Thoracic aorta (tissue), 2 donors: ENCODE measurements at regions not wholly inside any gene's neighbourhood (a gene's known extent, or its start where the extent isn't known, plus 50 kb on each side); places are given as distances from the start of the nearest gene placed in this dataset.

ENCODE experiments used
- ATAC-seq: fragments of 150-250 bp; one replicate; pipeline ENCODE4 v1.8.0; 2017; ENCODE audit warnings: low read depth; ENCODE audit not compliant: insufficient number of reproducible peaks, low FRiP score
- DNase-seq: peaks from one replicate; pipeline ENCODE4 v3.0.0-alpha.2; 2020; ENCODE audit warnings: low spot score
- H3K27ac ChIP-seq, 2 donors: fragments of 200-600 bp; sonication (generic); 1 replicate in 1 of 2; 2 replicates in 1 of 2; pipeline ENCODE4 v1.5.1; 2016; ENCODE audit warnings: mild to moderate bottlenecking in 2 of 2, moderate library complexity in 2 of 2
- H3K27me3 ChIP-seq: fragments of 200-600 bp; sonication (generic); replicated peaks from 2 replicates; pipeline ENCODE4 v1.6.0; 2016; ENCODE audit warnings: mild to moderate bottlenecking; ENCODE audit not compliant: insufficient read depth
- H3K36me3 ChIP-seq: fragments of 200-600 bp; sonication (generic); one replicate; pipeline ENCODE4 v1.5.1; 2016
- H3K4me1 ChIP-seq, 2 donors: fragments of 200-600 bp; sonication (generic); 1 replicate in 1 of 2; 2 replicates in 1 of 2; pipeline versions ENCODE4 v1.5.1 to v1.6.0; 2016; ENCODE audit warnings: low read depth in 2 of 2, mild to moderate bottlenecking in 1 of 2; ENCODE audit not compliant: control insufficient read depth in 1 of 2
- H3K4me3 ChIP-seq: fragments of 200-600 bp; sonication (generic); 2 replicates; pipeline ENCODE4 v1.5.1; 2016; ENCODE audit warnings: mild to moderate bottlenecking
- H3K9me3 ChIP-seq: fragments of 200-600 bp; sonication (generic); 2 replicates; pipeline ENCODE4 v1.5.1; 2016
- CTCF ChIP-seq: fragments of 200-600 bp; sonication (generic); IDR thresholded peaks from one replicate; pipeline ENCODE4 v1.5.1; 2019; ENCODE audit warnings: antibody characterized with exemption

DNA sequence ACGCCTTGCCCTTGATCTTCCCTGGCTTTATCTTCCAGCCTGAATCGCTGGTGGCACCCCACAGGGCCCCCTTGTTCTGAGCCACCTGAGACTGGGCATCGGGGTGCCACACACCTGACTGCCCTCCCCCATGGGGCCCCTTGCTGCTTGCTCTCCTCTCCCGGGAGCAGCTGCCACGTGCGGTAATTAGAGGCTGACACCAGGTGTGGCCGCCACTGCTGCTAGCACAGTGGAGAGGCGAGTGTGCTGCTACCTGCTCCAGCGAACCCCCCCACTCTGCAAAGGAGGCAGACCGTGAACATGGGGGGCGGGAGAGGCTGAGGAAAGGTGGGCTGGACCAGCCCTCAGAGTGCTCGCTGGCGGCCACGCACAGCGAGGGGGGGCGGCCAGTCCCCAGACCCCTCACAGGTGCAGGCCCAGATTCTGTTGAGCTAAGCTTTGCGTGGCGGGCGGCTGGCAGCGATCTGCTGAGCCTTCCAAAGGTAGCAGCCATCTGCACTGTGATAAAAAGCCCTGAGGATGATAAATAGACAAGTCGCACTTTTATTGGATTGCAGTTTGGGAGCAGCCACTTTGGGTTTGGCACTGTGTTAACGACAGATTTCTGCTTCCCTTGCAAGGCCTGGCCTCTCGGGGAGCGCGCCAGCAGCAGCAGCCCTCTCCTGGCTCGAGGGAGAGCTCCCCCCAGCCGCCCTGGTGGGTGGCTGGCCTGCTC lies 167.9 kb upstream of the GSE1 start:
- no peak for DNase-seq

DNA sequence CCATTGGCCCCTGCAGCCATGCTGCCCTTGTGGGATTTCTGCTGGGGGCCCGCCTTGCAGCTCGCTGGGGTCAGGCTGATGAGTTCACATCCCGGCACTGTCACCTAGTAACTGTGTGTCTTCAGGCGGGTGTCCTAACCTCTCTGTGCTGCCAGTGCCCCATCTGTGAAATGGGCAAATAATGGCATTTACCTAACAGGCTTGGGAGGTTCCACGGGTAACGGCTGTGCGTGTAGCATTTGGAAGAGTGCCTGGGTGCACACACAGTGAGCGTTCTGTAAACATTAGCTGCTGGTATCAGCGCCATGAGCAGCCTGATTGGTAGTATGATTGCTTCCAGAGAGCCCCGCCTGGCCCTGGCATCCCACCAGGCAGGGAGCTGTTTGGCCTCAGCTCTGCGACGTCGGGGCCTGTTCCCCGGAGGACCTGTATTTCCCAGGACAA lies 167.3 kb upstream of the GSE1 start:
- Histone ChIP-seq H3K4me3 (no peak overlapping the region), H3K4me1 (peaks cover 0 to 28% of the 10 kb centered on the region in 2 donors), H3K36me3 (no peaks in the 10 kb centered on the region), H3K27ac (no peak overlapping the region), H3K27me3 (no peaks in the 10 kb centered on the region), H3K9me3 (no peaks in the 10 kb centered on the region)
- no peak for TF ChIP-seq CTCF
- no peak for DNase-seq
- no peak for ATAC-seq

More for the DNA sequence above, 167.9 kb upstream of the GSE1 start:
- no peak for TF ChIP-seq CTCF
- no peaks in the 10 kb centered on the region for H3K9me3 ChIP-seq
- no peak overlapping the region for H3K4me3 ChIP-seq
- peaks cover 0 to 28% of the 10 kb centered on the region in 2 donors for H3K4me1 ChIP-seq
- no peak for ATAC-seq
- no peaks in the 10 kb centered on the region for H3K27me3 ChIP-seq
- no peak overlapping the region for H3K27ac ChIP-seq
- H3K36me3 ChIP-seq = no peaks in the 10 kb centered on the region

GRCh38 chr16:85446951-85447692 lies 166.0 kb upstream of the GSE1 start:
- Histone ChIP-seq H3K36me3 (no peaks in the 10 kb centered on the region), H3K4me3 (no peak overlapping the region), H3K27me3 (no peaks in the 10 kb centered on the region), H3K4me1 (peaks cover 0 to 28% of the 10 kb centered on the region in 2 donors), H3K27ac (no peak overlapping the region), H3K9me3 (no peaks in the 10 kb centered on the region)
- DNase-seq = no peak
- TF ChIP-seq CTCF = no peak
- no peak for ATAC-seq

- Histone ChIP-seq H3K4me1 (peaks cover 0 to 28% of the 10 kb centered on the region in 2 donors), H3K36me3 (no peaks in the 10 kb centered on the region), H3K27ac (no peak overlapping the region), H3K9me3 (no peaks in the 10 kb centered on the region), H3K4me3 (no peak overlapping the region), H3K27me3 (no peaks in the 10 kb centered on the region)
- no peak for TF ChIP-seq CTCF
- ATAC-seq = no peak
- no peak for DNase-seq
These were observed 165.3 kb upstream of the GSE1 start for GRCh38 chr16:85447693-85448313.

DNA sequence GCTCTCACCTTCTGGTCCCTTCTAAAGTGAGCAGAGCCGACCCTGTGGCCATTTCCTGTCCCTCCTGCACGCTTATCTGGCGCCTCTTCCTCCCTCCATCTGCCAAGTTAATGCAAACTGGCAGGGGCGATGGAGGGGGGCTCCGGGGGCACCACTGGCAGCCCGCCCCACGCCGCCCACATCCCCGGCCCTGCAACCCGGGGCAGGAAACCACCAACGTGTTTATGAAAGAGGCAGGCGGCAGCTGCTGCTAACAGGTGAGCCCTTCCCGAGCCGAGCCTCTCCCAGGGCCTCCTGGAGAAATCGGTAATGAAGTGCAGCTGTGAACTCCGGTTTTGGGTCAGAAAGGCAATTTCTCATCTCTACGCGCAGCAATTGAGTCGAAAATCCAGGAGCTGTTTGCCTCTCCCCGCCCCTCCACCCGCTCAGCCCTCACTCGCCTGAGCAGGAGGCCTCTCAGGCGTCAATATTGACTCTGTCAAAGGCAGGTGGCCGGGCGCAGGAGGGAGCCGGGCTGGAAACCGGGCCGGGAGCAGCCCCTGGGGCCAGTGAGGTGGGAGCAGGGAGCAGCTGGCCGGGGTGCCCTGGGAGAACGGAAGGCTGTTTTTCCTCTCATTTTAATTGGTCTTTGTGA lies 164.4 kb upstream of the GSE1 start:
- peaks cover 0 to 28% of the 10 kb centered on the region in 2 donors for H3K4me1 ChIP-seq
- H3K27ac ChIP-seq = no peak overlapping the region
- H3K9me3 ChIP-seq = no peaks in the 10 kb centered on the region
- ATAC-seq (no peak), DNase-seq (no peak)
- H3K27me3 ChIP-seq = no peaks in the 10 kb centered on the region
- H3K4me3 ChIP-seq = no peak overlapping the region
- no peak for TF ChIP-seq CTCF
- H3K36me3 ChIP-seq = no peaks in the 10 kb centered on the region
